H9 (cell line): ENCODE measurements at regions not wholly inside any gene's neighbourhood (a gene's known extent, or its start where the extent isn't known, plus 50 kb on each side); places are given as distances from the start of the nearest gene placed in this dataset.
A peak's percentile ranks its signal among the peaks of the same experiment; 100 is the strongest.

Source experiments
- DNase-seq: peaks from one replicate; pipeline ENCODE4 v3.0.0-alpha.2; 2017
- H2AFZ ChIP-seq: one replicate; pipeline ENCODE4 v1.6.1; 2013; ENCODE audit warnings: mild to moderate bottlenecking, low read length, control low read depth, moderate library complexity
- H2AK5ac ChIP-seq: 2 replicates; pipeline ENCODE4 v1.6.1; 2013; ENCODE audit warnings: low read length, control low read depth, mixed read lengths; ENCODE audit not compliant: insufficient read length
- H2BK120ac ChIP-seq: one replicate; pipeline ENCODE4 v1.6.1; 2013; ENCODE audit warnings: low read depth, mild to moderate bottlenecking, low read length, control low read depth, inconsistent platforms; ENCODE audit not compliant: poor library complexity, severe bottlenecking
- H2BK12ac ChIP-seq: 2 replicates; pipeline ENCODE4 v1.6.1; 2013; ENCODE audit warnings: low read length, control low read depth, mixed read lengths, low read depth; ENCODE audit not compliant: insufficient read length
- H2BK15ac ChIP-seq: 2 replicates; pipeline ENCODE4 v1.6.1; 2013; ENCODE audit warnings: low read depth, low read length, control low read depth
- H2BK20ac ChIP-seq: one replicate; pipeline ENCODE4 v1.6.1; 2013; ENCODE audit warnings: low read depth, mild to moderate bottlenecking, low read length, control low read depth, inconsistent platforms; ENCODE audit not compliant: poor library complexity, severe bottlenecking
- H2BK5ac ChIP-seq: 2 replicates; pipeline ENCODE4 v1.6.1; 2013; ENCODE audit warnings: low read length, control low read depth, mixed read lengths; ENCODE audit not compliant: insufficient read length
- H3K14ac ChIP-seq: 2 replicates; pipeline ENCODE4 v1.6.1; 2013; ENCODE audit warnings: low read length, control low read depth; ENCODE audit not compliant: insufficient read depth
- H3K18ac ChIP-seq: 2 replicates; pipeline ENCODE4 v1.6.1; 2013; ENCODE audit warnings: low read depth, mild to moderate bottlenecking, mixed read lengths, low read length, control low read depth; ENCODE audit not compliant: insufficient read length
- H3K23ac ChIP-seq: 2 replicates; pipeline ENCODE4 v1.6.1; 2013; ENCODE audit warnings: low read length, control low read depth, mixed read lengths, low read depth; ENCODE audit not compliant: insufficient read length
- H3K23me2 ChIP-seq: 2 replicates; pipeline ENCODE4 v1.6.1; 2013; ENCODE audit warnings: low read depth, mild to moderate bottlenecking, mixed read lengths, low read length, control low read depth; ENCODE audit not compliant: insufficient read length, poor library complexity, severe bottlenecking
- H3K27ac ChIP-seq: 2 replicates; pipeline ENCODE4 v1.5.1; 2013; ENCODE audit warnings: low read length, control low read depth, mixed read lengths, low read depth; ENCODE audit not compliant: insufficient read length
- H3K27me3 ChIP-seq: 2 replicates; pipeline ENCODE4 v1.6.1; 2013; ENCODE audit warnings: low read length, control low read depth, inconsistent platforms; ENCODE audit not compliant: insufficient read depth
- H3K4ac ChIP-seq: 2 replicates; pipeline ENCODE4 v1.6.1; 2013; ENCODE audit warnings: low read depth, mild to moderate bottlenecking, control low read depth, inconsistent platforms, low read length, moderate library complexity
- H3K4me1 ChIP-seq: 2 replicates; pipeline ENCODE4 v1.6.1; 2013; ENCODE audit warnings: low read length, control low read depth, inconsistent platforms; ENCODE audit not compliant: insufficient read depth
- H3K4me2 ChIP-seq: 2 replicates; pipeline ENCODE4 v1.6.1; 2013; ENCODE audit warnings: low read length, control low read depth, mixed read lengths; ENCODE audit not compliant: insufficient read length, insufficient read depth
- H3K56ac ChIP-seq: 2 replicates; pipeline ENCODE4 v1.6.1; 2013; ENCODE audit warnings: low read depth, mild to moderate bottlenecking, mixed read lengths, low read length, control low read depth; ENCODE audit not compliant: insufficient read length
- H3K79me1 ChIP-seq: 2 replicates; pipeline ENCODE4 v1.6.1; 2013; ENCODE audit warnings: low read depth, mild to moderate bottlenecking, moderate library complexity, low read length, control low read depth, inconsistent platforms; ENCODE audit not compliant: insufficient read depth, poor library complexity, severe bottlenecking
- H3K79me2 ChIP-seq: 2 replicates; pipeline ENCODE4 v1.6.1; 2013; ENCODE audit warnings: low read length, control low read depth, inconsistent platforms; ENCODE audit not compliant: insufficient read depth
- H3K9ac ChIP-seq: 2 replicates; pipeline ENCODE4 v1.6.1; 2013; ENCODE audit warnings: low read length, control low read depth, mixed read lengths; ENCODE audit not compliant: insufficient read length; ENCODE audit errors: extremely low read depth
- H3K9me3 ChIP-seq: one replicate; pipeline ENCODE4 v1.6.1; 2013; ENCODE audit warnings: low read depth, low read length, inconsistent platforms; ENCODE audit not compliant: control insufficient read depth
- H3T11ph ChIP-seq: one replicate; pipeline ENCODE4 v1.6.1; 2013; ENCODE audit warnings: mild to moderate bottlenecking, low read length, control low read depth, inconsistent platforms
- H4K20me1 ChIP-seq: one replicate; pipeline ENCODE4 v1.6.1; 2013; ENCODE audit not compliant: control insufficient read depth, insufficient read length, insufficient read depth
- H4K5ac ChIP-seq: 2 replicates; pipeline ENCODE4 v1.6.1; 2013; ENCODE audit warnings: low read depth, mild to moderate bottlenecking, mixed read lengths, low read length, control low read depth; ENCODE audit not compliant: insufficient read length
- H4K8ac ChIP-seq: replicated peaks from 2 replicates; pipeline ENCODE4 v1.6.1; 2013; ENCODE audit warnings: low read length, control low read depth, mixed read lengths, low read depth; ENCODE audit not compliant: insufficient read length
- H4K91ac ChIP-seq: 2 replicates; pipeline ENCODE4 v1.6.1; 2013; ENCODE audit warnings: low read depth, mild to moderate bottlenecking, moderate library complexity, mixed read lengths, low read length, control low read depth; ENCODE audit not compliant: insufficient read length
- H3K27ac Mint-ChIP-seq, 3 experiments: 2 replicates in 2 of 3; 3 replicates in 1 of 3; pipeline ENCODE4 v1.8.0; 2020 to 2021; ENCODE audit warnings: mixed read lengths in 3 of 3, mild to moderate bottlenecking in 1 of 3, moderate library complexity in 1 of 3
- H3K27me3 Mint-ChIP-seq: 2 replicates; pipeline ENCODE4 v1.8.0; 2021; ENCODE audit warnings: low read depth, mild to moderate bottlenecking, moderate library complexity, mixed read lengths
- H3K36me3 Mint-ChIP-seq, 3 experiments: 2 replicates in 2 of 3; 3 replicates in 1 of 3; pipeline ENCODE4 v1.8.0; 2020 to 2021; ENCODE audit warnings: low read depth in 3 of 3, mixed read lengths in 3 of 3; ENCODE audit not compliant: insufficient read depth in 1 of 3
- H3K4me1 Mint-ChIP-seq, 2 experiments: 2 replicates each; pipeline ENCODE4 v1.8.0; 2020; ENCODE audit warnings: mixed read lengths in 2 of 2
- H3K4me3 Mint-ChIP-seq, 2 experiments: 2 replicates in 1 of 2; 3 replicates in 1 of 2; pipeline ENCODE4 v1.8.0; 2020 to 2021; ENCODE audit warnings: mild to moderate bottlenecking in 2 of 2, mixed read lengths in 2 of 2, moderate library complexity in 1 of 2
- H3K9me3 Mint-ChIP-seq, 2 experiments: 2 replicates in 1 of 2; 3 replicates in 1 of 2; pipeline ENCODE4 v1.8.0; 2020; ENCODE audit warnings: mild to moderate bottlenecking in 2 of 2, mixed read lengths in 2 of 2, moderate library complexity in 1 of 2
- WGBS: extraction: QIAGEN DNeasy Blood & Tissue Kit; methylation state at CpG from one replicate; pipeline ENCODE4 v1.1.7; 2013; ENCODE audit warnings: missing lambda C conversion rate, low lambda C conversion rate, mixed read lengths; ENCODE audit not compliant: insufficient read length; ENCODE audit errors: extremely low coverage; 5-methylcytosine and 5-hydroxymethylcytosine counted together
- TF ChIP-seq, protein P1 (sequence below): fragments of 200-600 bp; sonication (generic); conservative IDR thresholded peaks from 3 replicates; pipeline ENCODE4 v1.8.0; 2021; ENCODE audit warnings: antibody characterized with exemption, mild to moderate bottlenecking

DNA sequence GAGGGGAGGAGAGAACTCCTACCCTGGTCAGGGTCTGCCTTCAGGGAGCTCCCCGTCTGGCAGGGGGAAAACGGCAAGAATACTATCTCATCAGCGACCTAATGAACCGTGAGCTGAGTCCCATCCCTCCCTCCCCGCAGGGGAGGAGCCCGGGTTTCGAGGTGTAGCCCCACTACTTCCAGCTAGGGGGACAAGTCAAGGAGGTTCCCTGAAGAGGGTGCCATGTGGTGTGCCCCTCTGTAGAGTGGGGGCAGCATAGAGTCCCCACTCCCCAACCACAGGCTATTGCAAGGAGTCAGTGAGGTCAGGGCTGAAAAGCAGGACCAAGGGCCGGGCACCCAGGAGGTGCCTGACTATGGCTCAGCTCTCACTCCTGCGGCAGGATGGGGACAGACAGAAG lies 50.9 kb upstream of the RXRA start:
- H3K4me2 ChIP-seq, result no peak overlapping the region
- H2BK15ac ChIP-seq, result no peak overlapping the region
- H2BK20ac ChIP-seq, result no peak overlapping the region
- no CpG with 5 or more reads among the region's 9 CpGs for WGBS
- no peak overlapping the region for H3K27ac ChIP-seq
- no peak overlapping the region for H3K9ac ChIP-seq
- no peak overlapping the region for H3K4me3 Mint-ChIP-seq
- no peak overlapping the region for H3K27ac Mint-ChIP-seq
- H4K20me1 ChIP-seq, result peaks cover 4% of the 10 kb centered on the region
- no peaks in the 10 kb centered on the region for H3K36me3 Mint-ChIP-seq
- no peak overlapping the region for H3K14ac ChIP-seq
- no peaks in the 10 kb centered on the region for H3K4me1 ChIP-seq
- H3K27me3 Mint-ChIP-seq, result no peaks in the 10 kb centered on the region; the same call in 1 of the 2 replicates
- no peaks in the 10 kb centered on the region for H3K9me3 Mint-ChIP-seq
- H2BK5ac ChIP-seq, result no peak overlapping the region
- H2BK12ac ChIP-seq, result no peak overlapping the region
- H4K8ac ChIP-seq, result no peak overlapping the region
- no peak overlapping the region for H3K23ac ChIP-seq
- no peak overlapping the region for H2AK5ac ChIP-seq
- H3K18ac ChIP-seq, result no peak overlapping the region
- no peak overlapping the region for H3K4ac ChIP-seq
- no peaks in the 10 kb centered on the region for H3K79me1 ChIP-seq
- TF ChIP-seq, protein P1, sequence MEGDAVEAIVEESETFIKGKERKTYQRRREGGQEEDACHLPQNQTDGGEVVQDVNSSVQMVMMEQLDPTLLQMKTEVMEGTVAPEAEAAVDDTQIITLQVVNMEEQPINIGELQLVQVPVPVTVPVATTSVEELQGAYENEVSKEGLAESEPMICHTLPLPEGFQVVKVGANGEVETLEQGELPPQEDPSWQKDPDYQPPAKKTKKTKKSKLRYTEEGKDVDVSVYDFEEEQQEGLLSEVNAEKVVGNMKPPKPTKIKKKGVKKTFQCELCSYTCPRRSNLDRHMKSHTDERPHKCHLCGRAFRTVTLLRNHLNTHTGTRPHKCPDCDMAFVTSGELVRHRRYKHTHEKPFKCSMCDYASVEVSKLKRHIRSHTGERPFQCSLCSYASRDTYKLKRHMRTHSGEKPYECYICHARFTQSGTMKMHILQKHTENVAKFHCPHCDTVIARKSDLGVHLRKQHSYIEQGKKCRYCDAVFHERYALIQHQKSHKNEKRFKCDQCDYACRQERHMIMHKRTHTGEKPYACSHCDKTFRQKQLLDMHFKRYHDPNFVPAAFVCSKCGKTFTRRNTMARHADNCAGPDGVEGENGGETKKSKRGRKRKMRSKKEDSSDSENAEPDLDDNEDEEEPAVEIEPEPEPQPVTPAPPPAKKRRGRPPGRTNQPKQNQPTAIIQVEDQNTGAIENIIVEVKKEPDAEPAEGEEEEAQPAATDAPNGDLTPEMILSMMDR, result peak; percentile 53
- no peak overlapping the region for H2BK120ac ChIP-seq
- no peak overlapping the region for H4K5ac ChIP-seq
- H3K79me2 ChIP-seq, result no peaks in the 10 kb centered on the region
- no peak overlapping the region for H2AFZ ChIP-seq
- H3K9me3 ChIP-seq, result no peaks in the 10 kb centered on the region
- no peak overlapping the region for H4K91ac ChIP-seq
- H3K23me2 ChIP-seq, result no peaks in the 10 kb centered on the region
- H3K56ac ChIP-seq, result no peak overlapping the region
- H3T11ph ChIP-seq, result no peak overlapping the region
- H3K4me1 Mint-ChIP-seq, result peaks cover 5 to 28% of the 10 kb centered on the region in 2 experiments; a peak in 3 of 4 replicates
- DNase-seq, result peak; percentile 43
- H3K27me3 ChIP-seq, result no peaks in the 10 kb centered on the region
